GM19463 (cell line): ENCODE measurements at regions not wholly inside any gene's neighbourhood (a gene's known extent, or its start where the extent isn't known, plus 50 kb on each side); places are given as distances from the start of the nearest gene placed in this dataset.

ENCODE experiments used
- ATAC-seq: cut with Tn5 transposase; IDR thresholded peaks from one replicate; pipeline ENCODE4 v1.9.1; 2021; ENCODE audit warnings: mild to moderate bottlenecking, moderate library complexity; ENCODE audit not compliant: unreplicated experiment

DNA sequence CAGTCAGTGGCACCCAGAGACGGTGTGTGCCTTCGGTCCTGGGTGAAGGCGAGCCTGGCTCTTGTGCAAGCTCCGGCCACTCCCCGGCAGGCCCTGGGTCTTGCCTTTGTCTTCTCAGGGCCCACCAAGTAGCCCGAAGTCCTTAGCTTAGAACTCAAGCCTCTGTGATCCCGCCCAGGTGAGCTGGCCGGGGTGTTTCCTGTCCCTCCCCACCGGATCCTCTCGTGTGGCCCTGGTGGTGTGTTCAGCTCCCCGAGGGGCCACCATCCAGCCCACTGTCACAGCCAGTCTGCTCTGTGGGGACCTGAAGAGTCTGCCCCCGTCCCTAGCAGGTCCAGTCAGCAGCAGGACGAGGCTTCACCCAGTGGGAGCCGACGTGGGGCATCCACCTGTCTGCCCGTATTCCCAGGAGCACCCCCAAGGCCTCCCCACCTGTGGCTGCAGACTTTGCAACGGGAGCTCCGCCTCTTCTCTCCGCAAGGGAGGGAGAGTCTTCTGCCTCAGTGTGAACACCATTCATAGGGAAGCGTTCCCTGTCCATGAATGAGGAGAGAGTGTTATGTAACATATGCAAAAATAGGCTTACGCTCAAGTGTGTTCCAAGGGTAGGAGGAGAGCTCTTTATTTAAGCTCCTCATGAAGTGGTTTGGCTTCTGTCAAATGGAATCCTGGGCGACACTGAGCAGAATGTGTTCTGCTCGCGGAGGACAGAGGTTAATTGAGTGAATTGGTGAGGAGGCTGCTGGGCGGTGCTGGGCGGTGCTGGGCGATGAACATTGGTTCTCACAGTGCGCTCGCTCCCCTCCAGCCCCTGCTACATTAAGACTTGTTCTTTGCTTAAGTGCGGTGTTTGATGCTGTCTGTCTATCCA lies 108.9 kb downstream of the CRYAA start:
- ATAC-seq = no peak

DNA sequence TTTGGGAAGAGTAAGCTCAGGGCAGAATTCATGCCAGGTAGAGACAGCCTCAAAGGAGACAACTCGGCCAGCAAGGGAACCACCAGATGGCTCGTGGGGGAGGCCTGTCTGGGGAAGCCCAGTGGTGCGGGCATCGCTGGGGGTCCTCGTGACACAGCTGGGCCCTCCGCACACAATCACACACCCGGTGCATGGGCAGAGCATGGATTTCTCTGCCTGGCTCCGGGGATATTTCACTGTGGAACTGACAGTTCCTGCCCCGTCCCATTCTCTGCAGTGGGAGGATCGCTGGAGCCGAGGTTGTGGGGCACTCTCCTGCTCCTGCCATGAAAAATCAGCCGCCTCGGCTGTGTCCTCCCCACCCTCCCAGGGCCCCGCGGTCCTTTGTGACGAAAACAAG lies 108.0 kb downstream of the CRYAA start:
- ATAC-seq = no peak

DNA sequence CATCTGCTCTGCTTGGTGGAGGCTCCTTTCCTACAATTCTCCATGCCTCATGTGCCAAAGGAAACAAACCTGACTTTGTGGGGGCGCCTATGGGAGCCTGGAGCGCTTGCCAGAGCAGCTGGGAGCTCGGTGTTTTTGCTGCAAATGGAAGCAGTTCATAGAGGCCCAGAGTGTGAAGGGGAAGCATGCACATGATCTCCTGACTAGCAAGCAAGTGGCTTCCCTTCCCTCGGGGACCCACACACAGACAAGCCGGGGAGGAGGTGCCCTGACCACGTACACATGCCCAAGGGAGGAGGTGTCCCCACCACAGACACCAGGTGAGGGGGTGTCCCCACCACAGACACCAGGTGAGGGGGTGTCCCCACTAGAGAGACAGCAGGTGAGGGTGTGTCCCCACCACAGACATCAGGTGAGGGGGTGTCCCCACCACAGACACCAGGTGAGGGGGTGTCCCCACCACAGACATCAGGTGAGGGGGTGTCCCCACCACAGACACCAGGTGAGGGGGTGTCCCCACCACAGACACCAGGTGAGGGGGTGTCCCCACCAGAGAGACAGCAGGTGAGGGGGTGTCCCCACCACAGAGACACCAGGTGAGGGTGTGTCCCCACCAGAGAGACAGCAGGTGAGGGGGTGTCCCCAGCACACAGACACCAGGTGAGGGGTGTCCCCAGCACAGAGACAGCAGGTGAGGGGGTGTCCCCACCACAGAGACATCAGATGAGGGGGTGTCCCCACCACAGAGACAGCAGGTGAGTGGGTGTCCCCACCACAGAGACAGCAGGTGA lies 106.8 kb downstream of the CRYAA start:
- no peak for ATAC-seq

DNA sequence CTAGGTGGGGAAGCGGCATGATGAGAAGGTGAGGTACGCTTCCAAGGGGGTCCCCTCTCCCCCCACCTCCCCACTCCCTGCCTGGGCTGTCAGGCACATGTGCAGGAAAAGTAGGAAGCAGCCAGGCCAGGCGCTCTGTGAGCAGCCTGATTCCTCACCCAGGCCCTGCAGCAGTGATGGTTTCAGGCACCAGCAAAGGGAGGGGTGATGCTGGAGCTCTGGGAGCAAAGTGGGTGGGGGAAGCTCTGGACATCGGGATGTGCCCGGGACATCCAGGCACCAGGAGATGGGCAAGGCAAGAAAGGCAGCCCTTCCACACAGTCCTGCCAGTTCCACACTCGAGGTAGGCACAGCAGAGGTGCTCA lies 106.1 kb downstream of the CRYAA start:
- ATAC-seq = no peak

DNA sequence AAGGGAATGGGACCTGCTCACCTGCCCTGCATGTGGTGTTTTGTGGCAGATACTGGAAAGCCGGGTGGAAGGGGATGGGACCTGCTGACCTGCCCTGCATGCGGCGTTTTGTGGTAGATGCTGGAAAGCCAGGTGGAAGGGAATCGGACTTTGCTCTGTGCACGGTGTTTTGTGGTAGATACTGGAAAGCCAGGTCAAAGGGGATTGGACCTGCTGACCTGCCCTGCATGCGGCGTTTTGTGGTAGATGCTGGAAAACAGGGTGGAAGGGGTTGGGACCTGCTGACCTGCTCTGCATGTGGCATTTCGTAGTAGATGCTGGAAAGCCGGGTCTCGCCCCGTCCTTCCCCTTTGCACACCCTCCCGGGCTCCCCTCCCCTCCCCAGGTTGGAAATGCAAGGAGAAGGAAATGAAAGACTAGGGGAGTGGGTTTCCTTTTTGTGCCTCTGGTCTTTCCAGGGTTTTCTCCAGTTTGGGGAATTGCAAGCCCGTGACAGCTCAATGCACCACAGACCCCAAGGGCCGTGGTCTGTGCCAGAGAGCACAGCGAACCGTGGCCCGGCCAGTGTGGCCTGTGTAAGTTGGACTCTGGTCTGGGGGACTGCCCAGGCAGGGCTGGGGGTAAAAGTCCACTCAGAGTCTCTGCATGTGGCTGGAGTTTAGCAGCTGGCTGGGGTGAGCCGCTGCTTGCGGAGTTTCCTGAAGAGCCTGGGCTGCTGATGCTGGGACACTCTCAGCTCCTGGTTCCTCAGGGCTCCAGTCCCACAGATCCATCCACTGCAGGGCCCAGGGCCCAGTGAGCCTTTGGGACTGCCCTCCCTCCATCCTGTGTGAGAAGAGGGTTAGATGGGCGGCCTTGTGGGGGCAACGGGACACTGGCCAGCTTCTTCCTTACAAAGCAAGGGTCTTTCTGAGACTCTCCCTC lies 105.5 kb downstream of the CRYAA start:
- ATAC-seq = no peak

DNA sequence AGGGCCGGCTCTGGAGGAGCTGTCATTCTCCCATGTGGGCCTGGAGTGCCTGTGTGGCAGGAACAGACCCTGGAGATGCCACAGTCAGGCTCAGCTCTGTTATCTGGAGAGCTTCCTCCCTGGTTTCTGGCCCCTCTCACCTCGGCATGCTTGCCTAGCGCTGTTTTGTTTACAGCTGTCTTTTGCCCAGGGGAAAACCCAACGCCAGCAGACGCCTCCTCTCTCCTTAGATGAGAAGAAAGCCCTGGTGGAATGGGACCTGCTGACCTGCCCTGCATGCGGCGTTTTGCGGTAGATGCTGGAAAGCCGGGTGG lies 104.9 kb downstream of the CRYAA start:
- ATAC-seq = no peak

DNA sequence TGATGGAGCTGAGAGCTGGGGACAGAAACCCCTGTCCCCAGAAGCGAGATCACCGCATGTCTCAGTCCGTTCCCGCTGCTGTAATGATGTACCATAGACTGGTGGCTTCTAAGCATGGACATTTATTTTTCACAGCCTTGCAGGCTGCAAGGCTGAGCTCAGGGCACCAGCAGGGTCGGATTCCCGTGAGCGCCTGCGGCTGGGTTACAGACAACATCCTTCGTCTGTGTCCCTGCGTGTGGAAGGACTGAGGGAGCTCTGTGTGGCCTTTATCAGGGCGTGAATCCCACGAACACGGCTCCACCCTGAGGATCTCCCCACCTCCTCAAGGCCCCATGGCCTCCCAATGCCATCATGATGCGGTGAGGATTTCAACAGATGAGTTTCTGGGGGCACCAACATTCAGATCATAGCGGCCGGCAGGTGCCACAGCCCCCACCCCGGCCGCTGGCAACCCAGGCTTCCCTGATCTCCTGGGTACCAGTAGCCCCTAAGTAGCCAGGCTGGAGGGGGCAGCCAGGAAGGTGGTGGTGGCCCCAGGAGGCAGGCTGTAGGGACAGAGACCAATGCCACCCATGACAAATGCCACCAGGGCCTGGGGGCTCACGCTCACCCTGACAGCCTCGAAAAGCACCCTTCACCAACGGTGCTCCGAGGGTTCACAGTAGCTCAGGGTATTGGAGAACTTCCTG lies 104.4 kb downstream of the CRYAA start:
- no peak for ATAC-seq

DNA sequence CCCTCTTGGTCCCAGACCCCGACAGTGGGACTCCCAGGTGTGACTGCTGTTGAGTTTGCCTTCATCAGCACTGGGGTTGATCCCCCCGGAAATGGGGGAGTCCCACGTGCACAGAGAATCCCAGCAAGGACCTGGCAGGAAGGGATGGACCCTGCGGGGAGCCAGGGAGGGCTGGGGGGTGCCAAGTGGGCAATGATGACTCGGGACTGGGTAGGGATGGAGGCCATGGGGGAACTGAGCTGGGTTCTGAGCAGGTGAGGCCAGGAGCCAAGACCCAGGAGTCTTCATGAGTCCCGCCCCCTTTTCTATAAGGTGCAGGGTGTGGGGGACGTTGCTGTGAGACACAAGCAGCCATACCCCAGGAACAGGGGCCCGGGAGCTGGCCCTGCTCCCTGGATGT lies 103.8 kb downstream of the CRYAA start:
- ATAC-seq = no peak

DNA sequence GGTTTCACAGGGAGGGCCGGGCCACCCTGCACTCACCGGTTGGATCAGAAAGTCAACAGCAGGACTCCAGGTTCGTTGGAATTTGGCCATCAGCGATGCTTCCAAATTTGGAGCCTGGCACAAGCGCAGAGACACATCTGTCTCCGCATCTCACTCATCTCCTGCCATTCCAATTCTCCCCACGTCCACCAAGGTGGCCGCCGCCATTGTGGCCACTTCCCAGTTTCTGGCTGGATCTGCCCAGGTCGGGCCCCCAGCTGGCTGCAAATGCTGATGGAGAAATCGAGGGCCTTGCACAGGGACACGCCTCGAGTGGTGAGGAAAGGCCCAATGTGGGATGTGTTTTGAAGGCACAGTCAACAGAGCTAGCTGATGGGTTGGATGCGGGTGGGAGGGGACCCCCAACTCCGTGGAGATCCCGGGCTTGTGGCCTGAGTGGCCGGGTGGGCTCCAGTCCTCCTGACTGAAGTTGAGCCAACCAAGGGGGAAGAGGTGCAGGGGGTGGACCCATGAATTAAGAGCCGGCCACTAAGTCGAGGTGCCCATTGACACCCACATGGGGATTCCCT lies 102.7 kb downstream of the CRYAA start:
- no peak for ATAC-seq

DNA sequence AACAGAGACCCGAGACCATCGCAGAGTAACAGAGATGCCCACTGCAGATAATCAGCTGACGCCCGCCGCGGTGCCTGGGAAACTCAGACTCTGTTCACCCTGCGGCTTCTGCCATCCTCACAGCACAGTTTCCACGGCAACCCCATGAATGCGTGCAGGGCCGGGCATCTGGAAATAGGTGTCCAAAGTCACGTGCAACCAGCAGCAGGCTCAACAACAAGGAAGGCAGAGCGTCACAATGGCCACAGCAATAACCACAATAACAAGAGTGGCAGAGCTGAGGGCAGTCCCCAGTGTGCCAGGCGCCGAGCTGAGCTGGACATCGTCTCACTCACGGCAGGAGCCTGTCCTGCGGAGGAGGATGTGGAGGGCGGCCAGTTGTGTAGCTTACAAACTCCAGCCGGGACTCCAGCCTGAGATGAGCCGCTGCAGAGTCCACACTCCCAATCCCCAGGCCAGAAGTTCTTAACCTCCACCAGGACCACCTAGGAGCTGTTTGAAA lies 102.0 kb downstream of the CRYAA start:
- no peak for ATAC-seq

DNA sequence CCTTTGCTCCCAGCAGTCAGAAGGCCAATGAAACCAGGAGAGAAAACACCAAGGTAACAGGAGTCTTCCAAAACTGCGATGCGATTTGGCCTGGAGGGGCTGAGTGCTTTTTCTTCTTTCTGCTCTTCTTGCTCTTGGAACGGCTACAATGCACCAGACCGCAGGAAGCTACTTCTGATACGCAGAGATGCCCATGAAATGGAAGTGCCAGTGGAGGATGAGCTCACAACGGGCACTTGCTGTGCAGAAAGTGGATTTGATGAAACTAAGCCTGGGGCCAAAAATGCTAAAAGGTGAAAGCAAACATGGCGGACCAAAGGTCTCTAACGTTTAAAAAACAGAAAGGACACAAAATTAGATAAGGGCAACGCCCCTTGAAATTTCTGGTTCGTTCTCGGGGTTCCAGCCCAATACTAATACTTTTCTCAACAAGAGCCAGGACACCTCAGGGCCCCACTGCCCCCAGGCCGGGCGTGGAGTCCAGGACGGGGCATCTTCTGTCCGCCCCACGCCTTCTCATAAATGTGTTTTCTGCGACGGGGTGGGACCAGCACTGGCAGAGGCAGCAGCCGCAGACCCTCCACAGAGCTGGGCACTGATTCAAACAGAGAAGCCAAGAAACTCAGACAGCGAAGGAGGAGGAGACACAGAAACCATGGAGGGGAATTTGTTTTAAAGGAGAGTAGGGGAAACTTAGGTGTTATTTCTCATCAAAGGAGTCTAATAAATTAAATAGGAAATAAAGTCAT lies 101.3 kb downstream of the CRYAA start:
- no peak for ATAC-seq

DNA sequence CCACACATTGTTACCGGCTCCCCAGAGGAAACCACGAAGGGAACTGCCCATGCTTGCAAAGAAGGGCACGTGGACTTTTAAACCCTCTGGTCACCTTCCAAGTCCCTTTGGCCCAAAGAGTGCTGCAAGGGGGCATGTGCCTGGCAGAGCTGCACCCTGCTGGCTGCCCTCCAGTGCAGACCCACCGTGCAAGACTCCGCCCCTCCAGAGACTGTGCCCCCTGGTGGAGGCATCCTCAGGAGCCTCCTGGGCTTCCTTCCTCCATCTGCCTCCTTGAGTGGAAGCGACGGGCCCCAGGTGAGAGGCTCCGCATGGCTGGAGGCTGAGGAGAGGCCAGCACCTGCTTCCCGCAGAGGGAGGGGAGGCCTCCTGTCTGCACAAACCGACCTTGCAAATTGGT lies 100.6 kb downstream of the CRYAA start:
- no peak for ATAC-seq

DNA sequence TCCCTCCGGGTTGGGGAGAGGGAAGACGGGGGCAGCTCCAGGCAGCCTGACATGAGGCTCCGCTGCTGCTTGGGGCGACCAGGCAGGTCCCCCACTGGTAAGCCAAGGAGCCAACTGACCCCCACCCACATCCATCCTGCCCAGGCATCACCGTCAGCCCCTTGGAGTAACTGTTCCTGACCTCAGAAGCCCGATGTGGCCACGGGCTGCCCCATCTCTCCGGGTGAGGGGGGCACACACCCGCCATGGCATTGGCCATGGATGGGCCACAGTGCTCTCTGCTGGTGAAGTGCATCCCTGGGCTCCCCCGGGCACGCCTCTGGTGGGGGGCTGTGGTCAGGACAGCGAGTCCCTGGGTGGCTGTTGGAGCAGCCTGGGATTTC lies 100.0 kb downstream of the CRYAA start:
- no peak for ATAC-seq

DNA sequence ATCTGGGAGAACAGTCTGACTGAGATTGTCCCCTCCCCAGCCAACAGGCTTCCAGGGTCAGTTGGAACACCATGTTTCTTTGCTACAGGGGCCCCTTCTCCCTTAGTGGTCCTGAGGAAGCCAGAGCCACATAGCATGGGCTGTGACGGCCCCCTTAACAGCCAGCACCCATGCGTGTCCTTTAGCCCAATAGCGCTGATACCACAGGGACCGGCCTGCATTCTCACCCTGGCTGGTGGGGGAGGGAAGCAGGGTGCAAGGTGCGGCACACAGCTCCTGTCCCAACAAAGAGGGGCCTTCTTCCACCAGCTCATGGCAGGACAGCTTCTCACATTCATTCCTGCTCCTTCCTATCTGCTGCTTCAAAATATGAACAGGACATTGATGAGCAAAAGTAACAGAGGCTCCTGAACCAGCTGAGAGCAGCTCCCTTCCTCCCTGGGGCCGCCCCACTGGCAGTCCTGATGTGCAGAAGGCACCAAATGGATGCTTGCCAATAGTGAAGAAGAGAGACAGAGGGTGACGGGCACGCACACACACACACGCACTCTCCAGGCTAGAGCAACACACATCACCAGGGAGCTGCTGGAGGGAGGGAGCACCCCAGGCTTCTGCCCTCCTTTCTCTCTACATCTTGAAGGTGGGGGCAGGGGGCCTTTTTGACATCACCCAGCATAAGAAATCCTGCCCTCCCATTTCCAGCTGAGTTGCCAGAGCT lies 99.4 kb downstream of the CRYAA start:
- no peak for ATAC-seq

DNA sequence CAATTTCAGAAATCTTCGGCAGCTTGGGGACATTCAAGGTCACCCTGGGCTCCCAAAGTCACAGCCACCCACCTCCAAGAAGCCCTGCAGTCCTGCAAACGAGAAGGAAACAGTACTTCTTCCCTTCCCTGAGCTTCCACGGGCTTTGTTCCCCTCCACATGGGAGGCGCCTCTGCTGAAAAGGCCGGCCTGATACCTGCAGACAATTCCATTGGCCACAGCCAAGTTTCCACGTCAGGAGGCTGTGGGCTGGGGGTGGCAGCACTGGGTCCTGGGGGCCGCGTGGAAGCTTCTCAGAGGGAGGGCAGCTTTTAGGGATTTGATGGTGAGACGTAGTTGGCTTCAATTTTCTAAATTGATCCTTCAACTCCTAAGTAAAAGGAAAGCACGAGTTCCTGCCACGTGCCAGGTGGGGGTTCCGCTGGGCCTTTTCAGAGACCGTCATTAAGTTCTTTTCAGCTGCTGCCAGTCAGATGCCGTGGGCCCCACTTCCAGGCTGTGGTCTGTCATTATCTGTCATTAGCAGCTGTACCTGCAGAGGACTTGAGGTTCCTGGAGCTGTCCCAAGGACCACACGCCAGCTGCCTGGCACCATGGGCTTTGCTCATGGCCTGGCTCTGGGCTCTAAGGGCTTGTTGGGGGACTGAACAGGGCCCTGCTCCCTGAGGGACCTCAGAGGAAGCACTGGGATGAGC lies 98.7 kb downstream of the CRYAA start:
- ATAC-seq = no peak

DNA sequence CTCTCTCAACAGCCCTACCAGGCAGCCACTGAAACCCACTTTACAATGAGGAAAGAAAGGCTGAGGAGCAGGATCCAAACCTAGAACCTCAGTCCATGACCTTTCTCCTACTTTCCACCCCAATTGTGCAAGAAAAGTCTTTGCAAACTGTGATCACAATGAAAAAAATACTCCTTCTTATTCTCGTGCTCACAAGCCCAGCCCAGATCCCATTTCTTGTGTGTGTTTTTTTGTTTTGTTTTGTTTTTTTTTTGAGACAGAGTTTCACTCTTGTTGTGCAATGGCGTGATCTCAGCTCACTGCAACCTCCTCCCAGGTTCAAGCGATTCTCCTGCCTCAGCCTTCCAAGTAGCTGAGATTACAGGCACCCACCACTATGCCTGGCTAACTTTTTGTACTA lies 97.7 kb downstream of the CRYAA start:
- ATAC-seq = no peak

DNA sequence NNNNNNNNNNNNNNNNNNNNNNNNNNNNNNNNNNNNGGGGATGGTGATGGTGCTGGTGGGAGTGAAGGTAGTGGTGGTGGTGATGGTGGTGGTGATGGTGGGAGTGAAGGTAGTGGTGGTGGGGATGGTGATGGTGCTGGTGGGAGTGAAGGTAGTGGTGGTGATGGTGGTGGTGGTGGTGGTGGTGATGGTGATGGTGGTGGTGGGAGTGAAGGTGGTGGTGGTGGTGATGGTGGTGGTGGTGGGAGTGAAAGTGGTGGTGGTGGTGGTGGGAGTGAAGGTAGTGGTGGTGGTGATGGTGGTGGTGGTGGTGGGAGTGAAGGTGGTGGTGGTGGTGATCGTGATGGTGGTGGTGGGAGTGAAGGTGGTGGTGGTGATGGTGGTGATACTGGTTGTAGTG lies 93.6 kb downstream of the CRYAA start:
- no peak for ATAC-seq
